Heart left ventricle (tissue), 13 donors: ENCODE measurements at regions not wholly inside any gene's neighbourhood (a gene's known extent, or its start where the extent isn't known, plus 50 kb on each side); places are given as distances from the start of the nearest gene placed in this dataset.

ENCODE experiments used
- CTCF ChIP-seq, 12 donors: fragments of 200-600 bp; sonication (generic) in 4 of 12; IDR thresholded peaks; one replicate each; pipeline versions ENCODE4 v1.5.0 to v1.8.0; 2018 to 2022; ENCODE audit warnings: antibody characterized with exemption in 12 of 12, mild to moderate bottlenecking in 5 of 12
- POLR2A ChIP-seq, 2 donors: fragments of 450-650 bp; IDR thresholded peaks; one replicate each; pipeline ENCODE4 v1.6.1; 2017; ENCODE audit warnings: antibody characterized with exemption in 2 of 2, mild to moderate bottlenecking in 2 of 2, moderate library complexity in 2 of 2
- donor health status: ischemic (EF 13 %, LVEDD 7.1; RV severe dilation, severe dysfunction).
- donor health status: DM: no; HTN: yes; CAD: no.
- donor health status: DM: no; HTN: no; CAD: no.
- donor health status: ischemic (EF 25% LVEDD 6.9; RV normal size, moderate dysfunction).
- donor health status: ischemic (EF 25% LVEDD 5.7; RV mildly dilated, moderate dysfunction).
- donor health status: ischemic (EF 35%, LVEDD 5.7; RV mildly dilated, moderate dysfunction).
- donor health status: nonischemic (EF 11% LVEDD 7.7; RV severe dilation, severe dysfunction).
- donor health status: DM: yes; HTN: yes; CAD: no.
- donor health status: PGD.
- donor health status: ischemic (EF 29% LVEDD 5.4; RV normal size, mild dysfunction).
- donor health status: nonischemic (EF 23%, LVEDD 6.1; RV moderate dilation, normal function).

- TF ChIP-seq CTCF (IDR thresholded peaks at IDR 0.05) (no peak), POLR2A (IDR thresholded peaks at IDR 0.05) (no peak)
These were observed 348.9 kb downstream of the HRH4 start for GRCh38 chr18:24809173-24809950.
